ENCODE measurements at regions not wholly inside any gene's neighbourhood (a gene's known extent, or its start where the extent isn't known, plus 50 kb on each side); places are given as distances from the start of the nearest gene placed in this dataset.

- TF ChIP-seq CTCF (IDR thresholded peaks at IDR 0.05), result no peak
- TF ChIP-seq ZFX (IDR thresholded peaks at IDR 0.05; ENCODE audit: borderline replicate concordance), result no peak
Observed at GRCh38 chr9:13975611-13976290, 338.2 kb downstream of the NFIB start.
